ENCODE measurements at regions not wholly inside any gene's neighbourhood (a gene's known extent, or its start where the extent isn't known, plus 50 kb on each side); places are given as distances from the start of the nearest gene placed in this dataset.

DNA sequence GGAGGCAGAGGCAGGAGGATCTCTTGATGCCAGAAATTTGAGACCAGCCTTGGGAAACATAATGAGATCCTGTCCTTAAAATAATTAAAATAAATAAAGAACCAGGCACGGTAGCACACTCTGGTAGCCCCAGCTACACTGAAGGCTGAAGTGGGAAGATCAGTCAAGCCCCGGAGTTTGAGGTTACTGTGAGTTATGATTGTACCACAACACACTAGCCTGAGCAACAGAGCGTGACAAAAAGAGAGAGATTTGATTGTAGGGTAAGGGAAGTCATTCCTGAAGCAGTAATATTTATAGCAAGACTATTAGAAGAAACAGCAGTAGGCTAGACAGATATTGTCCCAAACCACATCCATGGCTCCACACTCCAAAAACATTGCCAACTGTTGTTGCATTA lies 1408.4 kb upstream of the TENM4 start:
- no peak for DNase-seq (ENCODE audit: low read depth)

DNA sequence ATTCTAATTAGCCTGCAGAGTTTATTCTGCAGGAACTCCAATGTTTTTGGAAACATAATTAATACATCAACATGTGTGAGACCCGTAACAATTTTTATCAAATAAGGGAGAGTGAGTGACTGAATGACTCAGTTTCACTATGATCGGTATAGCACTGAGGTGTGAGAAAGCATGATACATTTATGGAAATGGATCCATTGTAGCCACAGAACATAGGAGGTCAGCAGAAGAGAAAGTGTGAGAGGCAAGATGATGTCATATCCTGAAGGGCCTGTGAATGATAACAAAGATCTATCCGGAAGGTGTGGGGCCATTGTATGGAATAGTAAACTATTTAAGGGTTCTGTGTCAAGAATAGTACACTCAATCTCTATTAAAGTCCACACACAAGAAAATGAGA lies 1406.1 kb upstream of the TENM4 start:
- DNase-seq (ENCODE audit: low read depth), result no peak

DNA sequence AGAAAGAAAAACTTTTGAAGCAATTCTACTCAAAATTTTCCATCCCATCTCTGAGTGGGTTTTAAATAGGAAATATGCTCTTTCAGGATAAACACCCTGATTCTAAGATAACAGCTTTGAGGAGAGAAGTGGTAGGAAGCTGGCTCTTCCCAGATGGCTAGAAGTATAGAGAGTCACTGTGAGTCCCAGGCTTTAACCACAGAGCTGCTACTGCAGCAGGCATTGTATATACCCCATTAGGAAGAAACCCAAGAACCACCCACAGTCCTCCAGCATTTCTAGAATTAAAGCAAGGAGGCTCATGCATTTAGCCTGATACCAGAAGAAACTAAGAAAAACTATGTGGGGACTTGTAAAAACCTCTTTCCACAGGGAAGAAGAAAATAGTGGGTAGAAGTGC lies 1405.6 kb upstream of the TENM4 start:
- DNase-seq (ENCODE audit: low read depth), result no peak

DNA sequence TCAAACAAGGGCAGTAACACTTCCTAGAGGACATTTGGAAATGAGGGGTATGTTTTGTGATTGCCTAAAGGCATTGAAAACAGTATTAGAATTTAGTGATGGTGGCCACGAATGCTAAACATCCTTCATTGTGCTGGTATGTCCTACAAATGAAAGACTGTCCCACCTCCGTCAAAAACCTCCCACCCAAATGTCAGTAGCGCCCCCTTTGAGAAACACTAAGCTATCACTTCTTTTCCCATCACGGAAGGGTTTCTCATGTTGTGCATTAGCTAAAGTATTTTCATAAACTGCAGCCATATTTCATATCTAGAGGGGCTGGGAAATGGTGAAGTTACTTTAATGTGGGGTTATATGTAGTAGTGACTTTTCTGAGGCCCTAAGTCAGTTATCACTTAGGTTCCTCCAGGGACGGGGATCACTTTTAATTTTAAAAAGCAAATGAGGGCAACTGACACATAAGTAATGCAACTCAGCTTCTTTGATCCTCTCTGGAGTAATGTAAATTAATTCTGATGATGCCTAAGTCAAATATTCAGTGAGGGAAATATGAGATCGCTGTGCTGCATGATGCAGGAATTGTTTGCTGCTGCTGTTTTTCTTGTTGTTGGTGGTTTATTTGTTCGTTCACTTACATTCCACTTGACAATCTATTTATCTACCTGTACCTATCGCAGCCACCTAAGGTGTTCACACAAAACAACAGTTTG lies 1403.4 kb upstream of the TENM4 start:
- no peak for DNase-seq (ENCODE audit: low read depth)

DNA sequence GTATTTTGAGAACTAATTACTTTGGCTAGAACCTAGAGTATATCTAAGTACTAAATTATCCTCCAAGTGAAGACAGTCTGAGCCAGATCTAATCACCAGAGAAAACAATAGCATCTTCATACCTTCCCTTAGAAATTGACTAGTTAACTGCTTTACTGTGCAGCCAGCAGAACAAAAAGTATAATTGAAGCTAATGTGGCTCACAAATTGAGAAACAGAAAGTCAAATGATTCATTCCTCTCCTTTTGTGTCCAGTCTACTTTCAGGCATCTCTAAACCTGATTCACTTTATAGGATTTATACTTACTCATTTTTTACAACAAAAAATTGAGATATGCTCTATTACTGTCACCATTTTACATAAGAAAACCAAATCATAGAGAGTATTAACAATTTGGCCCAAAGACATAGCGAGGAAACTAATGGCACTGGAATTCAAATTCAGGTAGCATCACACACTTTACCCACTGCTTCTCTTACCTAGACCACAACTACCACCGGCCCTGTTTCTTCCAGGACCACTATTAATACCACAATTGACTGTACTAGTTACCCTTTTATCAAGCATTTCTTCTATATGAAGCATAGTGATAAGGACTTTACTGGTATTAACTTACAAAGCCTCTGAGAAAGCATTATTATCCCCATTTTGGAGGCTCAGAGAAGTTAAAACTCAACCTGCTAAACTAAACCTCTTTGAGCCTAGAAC lies 1402.6 kb upstream of the TENM4 start:
- DNase-seq (ENCODE audit: low read depth), result no peak

DNA sequence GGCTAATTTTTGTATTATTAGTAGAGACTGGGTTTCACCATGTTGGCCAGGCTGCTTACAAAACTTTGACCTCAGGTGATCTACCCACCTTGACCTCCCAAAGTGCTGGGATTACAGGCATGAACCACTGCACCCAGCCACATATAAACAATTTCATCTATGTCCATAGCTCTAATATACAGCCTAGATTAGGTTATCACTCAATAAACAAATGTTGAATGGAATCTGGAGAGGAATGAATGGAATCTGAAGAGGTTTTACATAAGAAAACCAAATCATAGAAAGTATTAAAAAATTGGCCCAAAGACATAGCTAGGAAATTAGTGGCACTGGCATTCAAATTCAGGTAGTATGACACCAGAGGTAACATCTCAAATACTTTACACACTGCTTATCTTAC lies 1401.4 kb upstream of the TENM4 start:
- DNase-seq (ENCODE audit: low read depth), result no peak

DNA sequence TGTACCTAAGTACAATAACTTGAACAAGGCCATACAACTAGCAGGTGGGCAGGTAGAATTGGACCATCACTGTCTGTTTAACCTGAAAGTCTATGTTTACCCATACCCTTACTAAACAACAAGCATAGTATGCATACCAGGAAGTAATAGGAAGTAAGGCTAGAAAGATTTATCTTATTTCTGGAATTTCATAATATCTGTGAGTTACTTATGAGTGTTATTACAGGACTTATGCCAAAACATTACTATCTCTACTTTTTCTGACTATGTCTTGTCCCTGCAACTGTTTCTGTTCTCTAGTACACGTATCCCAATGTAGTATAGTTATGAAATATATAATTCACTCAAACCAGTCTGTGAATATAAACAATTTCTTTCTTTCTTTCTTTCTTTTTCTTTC lies 1400.8 kb upstream of the TENM4 start:
- DNase-seq (ENCODE audit: low read depth), result no peak

DNA sequence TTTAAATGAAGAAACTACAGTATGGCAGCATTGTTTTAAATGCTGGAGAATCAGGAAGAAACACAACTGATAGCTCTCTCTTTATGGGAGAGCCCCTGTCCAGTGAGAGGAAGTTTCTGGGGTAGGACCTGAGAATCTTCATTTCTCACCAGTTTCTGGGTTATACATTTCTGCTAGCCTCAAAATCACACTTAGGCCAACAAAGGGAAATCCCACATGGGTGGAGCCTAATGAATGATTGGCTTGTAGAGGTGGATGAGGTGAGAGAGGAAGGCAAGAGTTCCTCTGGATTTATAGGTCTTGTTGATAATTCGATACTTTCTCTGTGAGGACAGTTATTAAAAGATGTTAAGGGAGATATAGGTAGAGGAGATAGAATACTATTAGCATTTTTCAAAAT lies 1397.3 kb upstream of the TENM4 start:
- DNase-seq (ENCODE audit: low read depth), result no peak

DNA sequence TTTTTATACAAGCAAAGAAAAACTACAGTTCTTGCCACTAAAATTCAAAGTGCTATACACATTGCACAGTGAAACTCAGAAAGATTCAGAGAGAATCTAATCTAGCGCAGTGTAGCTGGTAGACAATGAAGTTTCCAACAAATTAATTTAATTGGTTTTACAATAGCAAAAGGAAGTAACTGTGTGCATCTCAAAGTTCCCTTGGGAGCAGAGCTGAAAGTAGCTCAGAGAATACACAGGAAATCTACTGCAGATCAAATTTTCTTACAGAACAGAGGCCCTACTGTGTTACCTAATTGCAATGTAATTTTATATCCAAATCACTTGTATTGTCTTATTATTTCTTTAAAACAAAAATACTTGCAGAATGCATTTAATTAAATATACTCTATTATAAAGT lies 1396.2 kb upstream of the TENM4 start:
- DNase-seq (ENCODE audit: low read depth), result no peak

DNA sequence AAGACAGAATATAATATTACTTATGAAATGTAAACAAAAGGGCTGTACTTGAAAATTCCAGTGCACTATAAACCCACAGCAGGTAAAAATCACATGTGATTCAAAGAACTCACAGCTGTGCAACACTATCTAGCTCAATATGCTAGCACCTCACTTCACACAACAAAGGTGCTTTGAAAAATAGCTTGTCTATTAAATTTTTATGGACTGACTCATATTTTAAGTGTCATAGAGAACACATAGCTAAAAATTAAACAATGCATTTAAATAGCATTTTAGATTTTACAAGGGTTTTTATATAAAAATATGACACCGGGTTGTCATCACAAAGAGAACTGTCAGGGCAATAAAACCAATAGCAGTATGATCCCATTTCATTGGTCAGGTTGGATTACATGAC lies 1390.5 kb upstream of the TENM4 start:
- no peak for DNase-seq (ENCODE audit: low read depth)

DNA sequence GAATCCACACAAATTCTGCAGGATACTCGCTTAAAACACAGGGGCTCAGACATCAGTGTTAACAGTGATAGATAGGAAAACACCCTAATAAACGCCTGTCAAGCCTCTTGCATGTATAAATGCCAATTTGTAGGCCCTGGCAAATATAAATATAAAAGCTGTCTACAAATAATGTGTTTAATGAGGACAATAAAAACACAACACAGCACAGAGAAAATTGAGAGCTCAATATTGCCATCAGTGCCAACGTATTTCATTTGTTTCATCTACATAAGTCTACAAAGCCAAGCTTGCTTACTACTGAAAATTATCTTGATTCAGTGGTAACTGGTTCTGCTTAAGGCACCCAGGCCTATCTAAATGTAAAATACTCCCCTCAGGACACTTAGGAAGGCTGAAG lies 1387.0 kb upstream of the TENM4 start:
- DNase-seq (ENCODE audit: low read depth), result no peak

DNA sequence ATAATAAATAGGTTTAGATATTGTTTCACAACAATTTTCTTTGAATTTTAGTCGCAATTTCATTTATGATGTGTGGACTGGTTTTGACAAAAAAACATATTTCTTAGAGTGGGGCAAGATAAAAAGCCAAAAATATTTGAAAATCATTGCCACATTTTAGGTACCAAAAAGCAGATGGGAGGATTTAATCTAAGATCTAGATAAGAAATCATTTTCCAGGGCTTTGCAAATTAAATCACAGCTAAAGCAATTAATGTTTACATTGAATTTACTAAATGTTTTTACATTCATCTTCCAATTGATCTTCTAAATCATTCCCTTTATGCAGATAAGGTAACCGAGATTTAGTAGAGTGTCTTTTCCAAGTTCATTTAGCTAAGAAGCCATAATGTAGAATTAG lies 1386.0 kb upstream of the TENM4 start:
- DNase-seq (ENCODE audit: low read depth), result no peak

DNA sequence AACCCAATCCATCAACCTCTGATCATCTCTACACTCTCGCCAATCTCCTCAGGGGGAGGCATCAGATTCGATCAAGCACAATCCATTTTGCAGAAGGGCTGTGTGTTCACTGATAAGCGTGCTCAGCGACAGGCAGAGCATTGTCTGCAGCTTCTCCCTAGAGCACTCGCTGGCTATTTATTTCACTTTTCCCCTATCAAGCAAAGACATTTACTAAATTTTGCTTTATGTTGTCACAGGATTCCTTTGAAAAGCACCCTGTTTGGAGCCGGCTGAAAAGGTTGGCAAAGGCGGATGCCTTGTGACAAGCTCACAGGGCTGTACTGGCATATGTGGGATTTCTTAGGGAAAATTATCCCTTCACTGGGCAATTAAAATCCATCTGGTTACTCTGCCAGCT lies 1381.5 kb upstream of the TENM4 start:
- no peak for DNase-seq (ENCODE audit: low read depth)

DNA sequence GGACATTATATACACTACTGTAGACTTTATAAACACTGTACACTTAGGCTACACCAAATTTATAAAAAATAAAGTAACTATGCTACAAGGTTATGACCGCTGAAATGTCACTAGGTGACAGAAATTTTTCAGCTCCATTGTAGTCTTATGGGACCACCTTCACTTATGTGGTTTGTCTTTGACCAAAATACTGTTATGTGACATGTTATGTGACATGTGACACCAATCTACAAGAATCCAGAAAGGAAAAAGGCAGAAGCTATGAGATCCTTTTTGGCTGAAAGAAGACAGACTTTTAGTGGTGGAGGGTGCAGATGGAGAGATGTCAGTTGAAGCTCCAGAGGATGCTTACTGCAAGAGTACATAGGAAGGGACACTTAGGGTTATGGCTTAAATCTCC lies 1378.4 kb upstream of the TENM4 start:
- no peak for DNase-seq (ENCODE audit: low read depth)

DNA sequence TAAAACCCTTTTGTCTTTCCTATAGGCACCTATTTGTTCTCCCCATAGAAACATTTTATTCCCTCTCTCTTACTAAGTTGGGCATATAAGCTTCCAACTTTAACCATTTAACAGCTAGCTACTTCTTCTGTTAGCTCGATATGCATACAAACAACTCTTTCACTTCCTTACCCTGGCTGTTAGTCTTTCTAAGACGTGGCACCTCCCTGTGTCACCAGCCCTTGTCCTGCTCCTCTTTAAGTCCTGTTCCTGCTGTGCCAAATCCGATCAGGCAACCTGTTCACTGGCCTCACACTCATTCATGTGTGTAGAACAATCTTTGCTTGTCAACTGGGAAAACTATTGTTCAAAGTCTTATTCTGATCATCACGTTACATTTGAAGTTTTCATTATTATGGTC lies 1376.1 kb upstream of the TENM4 start:
- DNase-seq (ENCODE audit: low read depth), result no peak

DNA sequence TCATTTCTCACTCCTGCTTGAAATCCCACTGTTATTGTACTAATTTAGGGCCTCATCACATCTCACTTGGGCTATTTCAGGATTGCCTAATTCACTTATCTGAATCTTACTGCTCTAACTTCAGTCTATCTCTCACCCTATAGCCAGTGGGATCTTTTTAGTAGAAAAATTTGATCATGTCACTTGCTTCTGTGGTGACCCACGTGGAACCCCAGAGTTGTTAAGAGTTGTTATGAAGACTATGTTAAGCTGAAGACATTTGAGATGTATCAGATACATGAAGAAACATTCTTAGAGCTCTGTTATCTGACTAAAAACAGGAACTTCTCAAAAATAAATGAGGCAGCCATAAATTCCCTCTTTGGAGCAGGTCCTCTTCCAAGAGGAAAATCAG lies 1375.6 kb upstream of the TENM4 start:
- no peak for DNase-seq (ENCODE audit: low read depth)

DNA sequence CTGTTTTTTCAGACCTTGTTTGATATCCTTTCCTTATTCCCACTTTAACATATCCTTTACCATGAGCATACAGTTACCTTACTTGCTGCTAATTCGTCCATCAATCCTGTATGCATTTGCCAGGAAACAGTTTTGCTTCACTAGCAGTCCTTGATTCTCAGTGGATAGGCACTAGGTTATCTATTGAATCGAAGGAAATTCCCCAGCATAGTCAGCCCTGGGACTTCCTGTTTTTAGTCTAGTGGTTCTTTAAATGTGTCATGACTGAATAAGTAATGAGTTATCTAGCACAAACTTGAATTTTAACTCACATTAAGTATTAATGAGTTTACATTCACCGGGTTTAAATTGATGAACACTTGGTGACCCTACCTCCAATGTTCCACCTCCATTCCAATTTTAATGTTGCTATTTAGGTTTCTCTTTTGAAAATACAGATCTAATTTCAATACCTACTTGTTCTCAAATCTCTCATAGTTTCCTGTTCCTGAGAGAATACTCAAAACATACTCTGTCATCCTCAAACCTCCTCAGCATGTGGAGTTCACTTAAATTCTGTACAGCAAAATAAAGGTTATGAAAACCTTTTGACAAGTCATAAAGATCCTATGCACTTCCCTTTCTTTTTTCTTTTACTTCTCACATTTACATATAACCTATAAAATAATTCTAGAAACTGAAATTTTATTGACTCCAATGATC lies 1375.1 kb upstream of the TENM4 start:
- DNase-seq (ENCODE audit: low read depth), result no peak

DNA sequence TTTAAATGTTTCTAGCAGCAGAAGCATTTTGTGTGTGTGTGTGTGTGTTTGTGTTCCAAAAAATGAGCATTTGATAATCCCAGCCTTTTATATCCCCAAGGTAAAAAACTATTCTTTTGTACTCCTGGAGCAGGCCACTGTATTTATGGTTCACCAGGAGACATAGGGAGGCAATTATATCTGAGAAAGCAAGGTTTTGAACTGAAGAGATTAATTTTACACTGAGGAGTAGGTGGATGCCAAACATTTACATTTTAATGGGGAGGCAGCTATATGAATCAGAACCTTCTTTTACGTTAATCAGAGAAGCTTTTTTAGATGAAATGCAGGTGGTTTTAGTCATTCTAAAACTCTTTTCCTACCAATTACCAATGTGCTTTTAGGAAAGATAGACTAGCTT lies 1374.0 kb upstream of the TENM4 start:
- no peak for DNase-seq (ENCODE audit: low read depth)

DNA sequence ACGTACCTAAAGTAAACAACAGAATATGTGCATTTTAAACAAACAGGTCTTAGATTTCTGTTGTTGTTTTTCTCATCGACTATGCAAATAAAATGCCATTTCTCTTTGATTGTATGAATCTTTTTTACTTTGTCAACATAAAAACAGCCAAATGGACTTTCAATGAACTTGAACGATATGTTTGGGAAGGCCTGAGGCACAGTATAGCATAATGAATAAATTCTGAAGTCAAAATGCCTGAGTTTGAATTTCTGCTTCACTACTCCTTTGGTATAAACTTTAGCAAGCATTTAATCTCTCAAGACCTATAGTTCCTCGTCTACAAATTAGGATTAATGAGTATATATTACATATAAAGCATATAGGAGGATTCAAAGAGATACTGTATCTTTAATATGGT lies 1369.9 kb upstream of the TENM4 start:
- DNase-seq (ENCODE audit: low read depth), result no peak

DNA sequence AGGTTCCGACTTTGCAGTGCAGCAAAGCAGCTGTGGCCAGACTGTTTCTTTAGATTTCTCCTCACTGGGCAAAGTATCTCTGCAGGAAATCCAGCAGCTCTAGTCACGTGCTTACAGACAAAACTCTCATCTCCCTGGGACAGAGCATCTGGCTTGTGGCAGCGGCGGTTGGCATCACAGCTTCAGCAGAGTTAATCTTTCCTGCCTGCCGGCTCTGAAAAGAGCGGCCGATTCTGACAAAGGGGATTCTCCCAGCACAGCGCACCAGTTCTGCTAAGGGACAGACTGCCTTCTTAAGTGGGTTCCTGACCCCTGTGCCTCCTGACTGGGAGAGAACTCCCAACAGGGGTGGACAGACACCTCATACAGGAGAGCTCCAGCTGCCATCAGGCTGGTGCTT lies 1357.3 kb upstream of the TENM4 start:
- DNase-seq (ENCODE audit: low read depth), result no peak

DNA sequence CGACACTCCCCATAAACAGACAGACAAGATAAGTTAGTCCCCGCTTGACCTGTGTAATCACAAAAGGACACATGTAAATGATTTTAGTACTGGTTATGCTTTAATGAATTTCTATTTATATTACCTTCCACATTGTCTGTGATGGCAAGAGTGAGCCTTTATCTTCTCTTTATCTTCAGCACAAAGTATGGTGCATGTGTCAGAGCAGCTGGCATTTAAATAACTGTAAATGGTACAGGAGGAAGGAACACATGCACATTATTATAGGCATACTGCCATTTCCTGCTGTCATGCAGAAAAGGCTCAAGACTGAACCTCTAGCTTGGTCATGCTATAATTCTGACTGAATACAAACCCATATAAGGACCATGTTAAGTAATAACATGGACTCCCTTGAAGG lies 1342.7 kb upstream of the TENM4 start:
- no peak for DNase-seq (ENCODE audit: low read depth)

DNA sequence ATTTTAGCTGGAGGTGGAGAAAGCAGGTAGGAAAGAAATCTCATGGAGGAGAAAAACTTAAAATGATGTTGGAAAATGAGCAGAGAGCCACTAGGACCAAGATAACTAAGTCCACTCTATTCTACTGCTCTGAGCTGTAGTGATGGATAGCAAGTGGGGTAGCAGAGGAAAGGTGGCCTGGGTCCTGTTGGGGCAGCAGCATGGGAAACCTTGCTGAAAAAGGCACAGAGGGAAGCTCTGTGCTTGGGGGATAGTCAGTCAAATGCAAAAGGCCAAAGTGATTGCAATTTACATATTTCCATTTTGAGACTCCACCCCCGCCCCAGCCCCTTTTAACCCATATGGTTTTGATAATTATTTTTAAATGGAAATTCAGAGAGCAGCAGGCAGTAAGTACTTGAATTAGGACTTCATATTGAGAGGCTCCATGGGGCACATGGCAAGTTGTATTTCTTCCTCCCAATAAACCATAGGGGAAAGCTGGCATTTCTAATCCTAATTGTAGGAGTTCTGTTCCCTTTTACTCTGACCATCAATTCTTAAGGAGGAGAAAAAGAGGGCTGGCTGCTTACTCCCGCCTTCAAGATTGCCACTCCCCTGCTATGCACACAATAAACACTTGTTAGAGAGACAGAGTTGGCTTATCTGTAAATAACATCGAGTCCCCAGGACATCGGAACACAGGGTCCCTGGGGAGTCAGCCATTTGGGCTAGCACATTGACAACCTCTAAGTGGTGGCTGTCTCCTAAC lies 1341.5 kb upstream of the TENM4 start:
- no peak for DNase-seq (ENCODE audit: low read depth)
